Heart left ventricle (tissue), 13 donors: ENCODE measurements at regions not wholly inside any gene's neighbourhood (a gene's known extent, or its start where the extent isn't known, plus 50 kb on each side); places are given as distances from the start of the nearest gene placed in this dataset.

Source experiments
- CTCF ChIP-seq, 12 donors: fragments of 200-600 bp; sonication (generic) in 4 of 12; IDR thresholded peaks; one replicate each; pipeline versions ENCODE4 v1.5.0 to v1.8.0; 2018 to 2022; ENCODE audit warnings: antibody characterized with exemption in 12 of 12, mild to moderate bottlenecking in 5 of 12
- POLR2A ChIP-seq, 2 donors: fragments of 450-650 bp; IDR thresholded peaks; one replicate each; pipeline ENCODE4 v1.6.1; 2017; ENCODE audit warnings: antibody characterized with exemption in 2 of 2, mild to moderate bottlenecking in 2 of 2, moderate library complexity in 2 of 2
- donor health status: ischemic (EF 13 %, LVEDD 7.1; RV severe dilation, severe dysfunction).
- donor health status: DM: no; HTN: yes; CAD: no.
- donor health status: DM: no; HTN: no; CAD: no.
- donor health status: ischemic (EF 25% LVEDD 6.9; RV normal size, moderate dysfunction).
- donor health status: ischemic (EF 25% LVEDD 5.7; RV mildly dilated, moderate dysfunction).
- donor health status: ischemic (EF 35%, LVEDD 5.7; RV mildly dilated, moderate dysfunction).
- donor health status: nonischemic (EF 11% LVEDD 7.7; RV severe dilation, severe dysfunction).
- donor health status: DM: yes; HTN: yes; CAD: no.
- donor health status: PGD.
- donor health status: ischemic (EF 29% LVEDD 5.4; RV normal size, mild dysfunction).
- donor health status: nonischemic (EF 23%, LVEDD 6.1; RV moderate dilation, normal function).

GRCh38 chr20:60631585-60632287, 620.3 kb upstream of the CDH4 start:
- TF ChIP-seq CTCF (IDR thresholded peaks at IDR 0.05) (no peak), POLR2A (IDR thresholded peaks at IDR 0.05) (no peak)
